ENCODE measurements at regions not wholly inside any gene's neighbourhood (a gene's known extent, or its start where the extent isn't known, plus 50 kb on each side); places are given as distances from the start of the nearest gene placed in this dataset.

GRCh38 chr4:117773064-117773936 lies 261.0 kb upstream of the NDST3 start:
- no peaks in the 10 kb centered on the region for H3K4me1 Mint-ChIP-seq (ENCODE audit: low read depth, unreplicated experiment)
- no peak for TF ChIP-seq CTCF (IDR thresholded peaks at IDR 0.05; ENCODE audit: insufficient read depth in 1 of 2, low read depth in 1 of 2, low read length in 1 of 2, severe bottlenecking in 1 of 2, unreplicated experiment in 1 of 2)
- Histone ChIP-seq H3K4me3 (ENCODE audit: low read depth, low read length) (no peak overlapping the region), H3K4me1 (no peaks in the 10 kb centered on the region), H3K27me3 (replicated peaks; ENCODE audit: control insufficient read depth, insufficient read depth, low read length) (no peaks in the 10 kb centered on the region), H3K9me3 (no peaks in the 10 kb centered on the region), H3K36me3 (ENCODE audit: control insufficient read depth, insufficient read depth, low read length) (no peaks in the 10 kb centered on the region)
- no peaks in the 10 kb centered on the region for H3K36me3 Mint-ChIP-seq (ENCODE audit: insufficient read depth, unreplicated experiment)
- intact Hi-C loops (cut with micrococcal nuclease; ENCODE audit: unreplicated experiment), result no loop called here
- no peaks in the 10 kb centered on the region for H3K9me3 Mint-ChIP-seq (ENCODE audit: unreplicated experiment)
- ChIA-PET POLR2A (no interaction called here), CTCF (no interaction called here)
- DNase-seq, result no peak
- no peak overlapping the region for H3K4me3 Mint-ChIP-seq (ENCODE audit: unreplicated experiment)
- peaks cover 3% of the 10 kb centered on the region for H3K27me3 Mint-ChIP-seq (ENCODE audit: insufficient read depth, unreplicated experiment)
- BruUV-seq (replicated peaks), result no TSS peak
- no peak overlapping the region for H3K27ac Mint-ChIP-seq (ENCODE audit: unreplicated experiment)

DNA sequence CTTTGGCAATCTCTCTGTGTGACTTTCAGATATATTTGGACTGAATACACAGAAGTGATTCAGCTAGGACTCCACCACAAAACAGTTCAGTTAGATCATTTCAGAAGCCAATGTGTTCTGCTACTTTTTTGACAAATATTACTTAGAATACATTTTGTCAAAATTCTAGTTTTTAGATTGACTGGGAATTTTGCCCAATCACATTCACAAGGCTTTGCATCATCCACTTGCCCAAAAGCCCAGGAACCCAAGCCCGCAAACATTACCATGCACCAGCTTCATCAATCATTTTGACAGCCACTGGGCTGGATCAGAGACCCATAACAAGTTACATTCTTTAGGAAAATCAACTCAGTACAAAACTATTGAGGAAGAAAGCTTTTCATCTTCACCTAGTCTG lies 256.6 kb upstream of the NDST3 start:
- Mint-ChIP-seq H3K27me3 (ENCODE audit: insufficient read depth, unreplicated experiment) (no peaks in the 10 kb centered on the region), H3K27ac (ENCODE audit: unreplicated experiment) (no peak overlapping the region), H3K36me3 (ENCODE audit: insufficient read depth, unreplicated experiment) (no peaks in the 10 kb centered on the region), H3K9me3 (ENCODE audit: unreplicated experiment) (no peaks in the 10 kb centered on the region), H3K4me1 (ENCODE audit: low read depth, unreplicated experiment) (no peaks in the 10 kb centered on the region), H3K4me3 (ENCODE audit: unreplicated experiment) (no peak overlapping the region)
- no TSS peak for BruUV-seq (replicated peaks)
- CTCF ChIA-PET, result no interaction called here
- Histone ChIP-seq H3K9me3 (no peaks in the 10 kb centered on the region), H3K36me3 (ENCODE audit: control insufficient read depth, insufficient read depth, low read length) (no peaks in the 10 kb centered on the region), H3K27me3 (replicated peaks; ENCODE audit: control insufficient read depth, insufficient read depth, low read length) (no peaks in the 10 kb centered on the region), H3K4me1 (no peaks in the 10 kb centered on the region), H3K4me3 (ENCODE audit: low read depth, low read length) (no peak overlapping the region)
- POLR2A ChIA-PET, result no interaction called here
- TF ChIP-seq CTCF (IDR thresholded peaks at IDR 0.05; ENCODE audit: insufficient read depth in 1 of 2, low read depth in 1 of 2, low read length in 1 of 2, severe bottlenecking in 1 of 2, unreplicated experiment in 1 of 2), result no peak
- intact Hi-C loops (cut with micrococcal nuclease; ENCODE audit: unreplicated experiment), result no loop called here
- no peak for DNase-seq

DNA sequence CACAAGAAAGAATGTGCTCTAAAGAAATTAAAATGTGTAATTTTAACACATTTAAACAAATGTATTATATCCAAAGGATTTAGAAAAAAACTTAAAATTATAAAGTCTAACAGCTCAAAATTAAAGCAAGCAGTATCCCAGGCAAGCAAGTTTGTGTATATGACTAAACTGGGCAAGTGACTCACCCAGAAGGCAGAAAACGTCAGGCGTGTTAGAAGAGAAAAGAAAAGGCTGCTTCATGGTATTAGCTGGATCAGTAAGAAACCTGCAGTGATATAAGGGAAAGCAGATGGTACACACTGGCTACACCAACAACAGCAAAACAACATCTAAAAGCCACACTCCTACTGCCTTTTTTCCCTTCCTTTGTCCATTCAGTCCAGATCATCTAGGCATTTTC lies 250.6 kb upstream of the NDST3 start:
- no peaks in the 10 kb centered on the region for H3K4me1 ChIP-seq
- H3K4me3 ChIP-seq (ENCODE audit: low read depth, low read length), result no peak overlapping the region
- ChIA-PET CTCF (no interaction called here), POLR2A (no interaction called here)
- no TSS peak for BruUV-seq (replicated peaks)
- Mint-ChIP-seq H3K36me3 (ENCODE audit: insufficient read depth, unreplicated experiment) (no peaks in the 10 kb centered on the region), H3K27ac (ENCODE audit: unreplicated experiment) (no peak overlapping the region), H3K4me3 (ENCODE audit: unreplicated experiment) (no peak overlapping the region), H3K9me3 (ENCODE audit: unreplicated experiment) (no peaks in the 10 kb centered on the region), H3K4me1 (ENCODE audit: low read depth, unreplicated experiment) (no peaks in the 10 kb centered on the region), H3K27me3 (ENCODE audit: insufficient read depth, unreplicated experiment) (no peaks in the 10 kb centered on the region)
- intact Hi-C loops (cut with micrococcal nuclease; ENCODE audit: unreplicated experiment), result no loop called here
- no peaks in the 10 kb centered on the region for H3K27me3 ChIP-seq (replicated peaks; ENCODE audit: control insufficient read depth, insufficient read depth, low read length)
- H3K36me3 ChIP-seq (ENCODE audit: control insufficient read depth, insufficient read depth, low read length), result no peaks in the 10 kb centered on the region
- TF ChIP-seq CTCF (IDR thresholded peaks at IDR 0.05; ENCODE audit: insufficient read depth in 1 of 2, low read depth in 1 of 2, low read length in 1 of 2, severe bottlenecking in 1 of 2, unreplicated experiment in 1 of 2), result no peak
- no peak for DNase-seq
- H3K9me3 ChIP-seq, result no peaks in the 10 kb centered on the region
